ENCODE measurements at regions not wholly inside any gene's neighbourhood (a gene's known extent, or its start where the extent isn't known, plus 50 kb on each side); places are given as distances from the start of the nearest gene placed in this dataset.

DNA sequence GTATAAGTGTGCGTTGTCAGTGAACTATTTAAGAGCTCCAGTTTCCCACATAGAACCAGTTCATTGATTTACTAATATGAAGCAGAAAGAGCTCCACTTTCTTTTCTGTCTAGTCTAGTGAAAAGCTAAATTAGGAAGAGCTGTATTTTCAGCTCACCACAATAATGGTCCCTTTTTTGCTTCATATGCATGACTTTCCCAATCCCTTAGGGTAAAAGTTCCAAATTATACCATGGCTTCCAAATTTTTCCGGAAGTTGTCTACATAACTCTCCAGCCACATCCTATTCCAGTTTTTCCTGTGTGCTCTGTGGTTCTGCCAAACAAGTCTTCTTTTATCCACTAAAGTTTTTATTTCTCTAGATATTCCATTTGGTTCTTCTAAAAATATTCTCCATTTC is 685.2 kb downstream of the REEP3 start:
- TF ChIP-seq, protein P1, sequence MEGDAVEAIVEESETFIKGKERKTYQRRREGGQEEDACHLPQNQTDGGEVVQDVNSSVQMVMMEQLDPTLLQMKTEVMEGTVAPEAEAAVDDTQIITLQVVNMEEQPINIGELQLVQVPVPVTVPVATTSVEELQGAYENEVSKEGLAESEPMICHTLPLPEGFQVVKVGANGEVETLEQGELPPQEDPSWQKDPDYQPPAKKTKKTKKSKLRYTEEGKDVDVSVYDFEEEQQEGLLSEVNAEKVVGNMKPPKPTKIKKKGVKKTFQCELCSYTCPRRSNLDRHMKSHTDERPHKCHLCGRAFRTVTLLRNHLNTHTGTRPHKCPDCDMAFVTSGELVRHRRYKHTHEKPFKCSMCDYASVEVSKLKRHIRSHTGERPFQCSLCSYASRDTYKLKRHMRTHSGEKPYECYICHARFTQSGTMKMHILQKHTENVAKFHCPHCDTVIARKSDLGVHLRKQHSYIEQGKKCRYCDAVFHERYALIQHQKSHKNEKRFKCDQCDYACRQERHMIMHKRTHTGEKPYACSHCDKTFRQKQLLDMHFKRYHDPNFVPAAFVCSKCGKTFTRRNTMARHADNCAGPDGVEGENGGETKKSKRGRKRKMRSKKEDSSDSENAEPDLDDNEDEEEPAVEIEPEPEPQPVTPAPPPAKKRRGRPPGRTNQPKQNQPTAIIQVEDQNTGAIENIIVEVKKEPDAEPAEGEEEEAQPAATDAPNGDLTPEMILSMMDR (IDR thresholded peaks at IDR 0.05), result no peak
- TF ChIP-seq POLR2A (IDR thresholded peaks at IDR 0.05), result no peak

Data from Peyer's patch (tissue), 4 donors.